T-helper 2 cell treated with Interferon-gamma antibody and Interleukin-4, amounts not matched to agents 100 ng/mL and 5 ng/mL, for 36 hours (primary cell): ENCODE measurements at regions not wholly inside any gene's neighbourhood (a gene's known extent, or its start where the extent isn't known, plus 50 kb on each side); places are given as distances from the start of the nearest gene placed in this dataset.

Source experiments
- intact Hi-C: fragments of 100-400 bp; cut with micrococcal nuclease; formaldehyde crosslinking; loops from one replicate; pipeline ENCODE4 v1.15.1; 2023

- intact Hi-C loops, result no loop called here
Observed at GRCh38 chr11:112778091-112778876, 182.9 kb upstream of the NCAM1 start.

DNA sequence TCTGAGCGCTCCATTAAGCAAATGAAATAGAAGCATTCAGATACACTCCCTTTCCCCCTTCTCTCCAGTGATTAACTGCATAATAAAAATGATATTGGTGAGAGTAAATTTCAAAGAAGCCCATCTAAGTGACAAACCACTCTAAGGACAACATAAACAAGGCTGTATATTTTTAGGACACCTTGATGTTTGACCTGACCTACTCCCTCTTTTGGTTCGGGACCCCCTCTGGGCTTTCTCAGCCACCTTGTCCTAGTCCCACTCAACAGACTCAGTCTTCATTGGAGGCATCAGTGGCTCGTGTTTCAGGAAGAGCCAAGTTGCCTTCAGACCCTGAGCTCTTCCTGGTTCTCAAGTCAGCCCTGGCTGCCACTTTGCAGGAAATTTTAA, 182.3 kb upstream of the NCAM1 start:
- intact Hi-C loops, result no loop called here

DNA sequence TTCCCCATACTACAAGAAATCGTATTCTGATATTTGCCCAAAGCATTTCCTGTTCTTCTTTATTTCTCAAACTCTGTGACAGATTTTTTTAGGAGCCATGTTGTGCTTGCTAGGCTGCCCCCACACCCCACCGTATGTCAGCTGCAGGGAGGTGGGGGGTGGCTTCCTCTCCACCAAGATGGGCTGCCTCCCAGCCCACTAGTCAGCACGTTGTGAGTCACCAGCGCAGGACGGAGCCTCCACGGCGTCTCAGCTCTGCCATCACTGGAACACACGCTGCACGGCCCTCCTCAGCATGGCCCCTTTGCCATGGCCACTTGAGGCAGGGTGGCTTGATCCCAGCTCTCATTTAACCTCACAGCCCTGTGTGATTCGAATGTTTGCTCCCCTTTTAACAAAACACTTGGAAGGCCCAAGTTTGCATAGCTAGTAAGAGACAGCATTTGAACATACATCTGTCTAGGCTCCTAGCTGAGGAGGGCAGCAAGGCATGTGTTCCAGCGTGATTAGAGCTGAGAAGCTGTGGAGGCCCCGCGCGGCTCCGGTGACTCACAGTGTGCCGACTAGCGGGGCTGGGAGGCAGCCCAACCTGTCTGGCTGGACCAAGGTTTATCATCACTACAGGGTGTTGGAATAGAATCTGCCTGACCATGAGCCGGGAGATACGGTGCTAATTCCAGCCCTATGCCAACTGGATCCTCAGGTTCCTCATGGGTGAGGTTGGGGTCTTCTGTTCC, 180.7 kb upstream of the NCAM1 start:
- intact Hi-C loops, result no loop called here

DNA sequence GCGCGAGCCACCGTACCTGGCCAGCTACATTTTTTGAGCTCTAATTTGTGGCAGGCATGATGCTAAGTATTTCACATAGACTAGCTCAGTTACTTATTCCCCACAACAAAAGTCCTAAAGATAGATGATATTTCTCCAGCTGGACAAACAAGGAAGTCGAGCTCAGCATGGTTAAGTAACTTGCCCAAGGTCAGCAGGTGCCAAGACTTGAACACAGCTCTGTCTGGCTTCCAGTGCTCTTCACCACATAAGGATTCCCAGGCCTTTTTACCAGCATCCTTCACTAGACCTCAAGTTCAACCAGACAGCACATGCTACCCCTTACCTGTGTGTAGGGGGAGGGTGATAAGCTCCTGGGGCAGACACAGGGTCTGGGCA, 177.3 kb upstream of the NCAM1 start:
- intact Hi-C loops, result no loop called here

DNA sequence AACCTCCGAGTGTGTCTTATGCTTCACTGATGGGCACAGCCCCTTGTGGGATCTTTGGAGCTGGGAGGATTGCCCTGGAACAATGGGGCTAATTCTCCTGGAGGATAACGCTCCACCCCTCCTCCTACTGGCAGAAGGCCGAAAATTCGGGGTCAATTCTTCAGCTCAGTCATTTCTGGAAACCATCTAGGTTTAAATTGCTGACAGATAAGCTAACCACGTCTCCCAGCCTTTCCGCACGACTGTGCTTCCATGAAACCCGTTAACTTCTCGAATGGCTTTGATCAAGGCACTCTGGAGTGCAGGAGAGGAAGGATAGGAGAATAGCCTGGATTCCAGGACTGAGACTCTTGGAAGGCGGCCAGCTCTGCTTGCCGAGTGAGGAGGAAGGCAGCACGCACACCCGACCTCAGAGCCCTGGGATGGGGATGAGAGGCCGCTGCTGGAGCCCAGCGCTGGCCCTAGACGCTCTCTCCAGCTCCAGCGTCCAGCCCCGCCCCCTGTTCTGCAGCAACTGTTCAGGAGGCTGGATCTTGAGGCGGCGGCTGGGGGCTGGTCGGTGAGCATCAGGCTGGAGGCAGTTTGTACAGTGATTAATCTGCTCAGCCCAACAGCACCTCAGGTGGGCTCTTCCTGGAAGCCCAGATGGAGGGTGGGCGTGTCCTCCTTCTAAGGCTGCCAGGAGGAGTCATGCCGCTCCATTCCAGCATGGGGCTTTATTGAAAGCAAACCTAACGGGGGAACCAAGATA, 176.7 kb upstream of the NCAM1 start:
- intact Hi-C loops, result no loop called here

DNA sequence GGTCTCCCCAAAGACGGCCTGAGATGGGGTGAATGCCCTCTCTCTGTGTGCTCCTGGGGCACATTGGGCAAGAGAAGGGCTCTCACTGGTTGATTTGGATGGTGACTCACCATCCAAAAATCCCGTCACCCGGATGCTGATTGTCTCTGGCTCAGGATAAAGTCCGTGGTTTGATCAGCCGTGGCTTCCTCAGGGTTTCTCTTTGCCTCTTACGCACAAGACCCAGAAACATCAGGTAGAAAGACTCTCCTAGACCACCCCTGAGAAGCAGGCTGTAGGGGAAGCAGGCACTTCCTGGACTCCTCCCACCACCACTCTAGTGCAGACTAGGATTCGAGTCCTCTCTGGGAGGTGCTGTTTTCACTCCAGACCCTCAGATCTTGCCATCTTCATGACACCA, 176.1 kb upstream of the NCAM1 start:
- intact Hi-C loops, result no loop called here

- intact Hi-C loops, result no loop called here
Observed at GRCh38 chr11:112785719-112786118, 175.5 kb upstream of the NCAM1 start.

- intact Hi-C loops, result no loop called here
Observed at GRCh38 chr11:112786196-112786595, 175.0 kb upstream of the NCAM1 start.

DNA sequence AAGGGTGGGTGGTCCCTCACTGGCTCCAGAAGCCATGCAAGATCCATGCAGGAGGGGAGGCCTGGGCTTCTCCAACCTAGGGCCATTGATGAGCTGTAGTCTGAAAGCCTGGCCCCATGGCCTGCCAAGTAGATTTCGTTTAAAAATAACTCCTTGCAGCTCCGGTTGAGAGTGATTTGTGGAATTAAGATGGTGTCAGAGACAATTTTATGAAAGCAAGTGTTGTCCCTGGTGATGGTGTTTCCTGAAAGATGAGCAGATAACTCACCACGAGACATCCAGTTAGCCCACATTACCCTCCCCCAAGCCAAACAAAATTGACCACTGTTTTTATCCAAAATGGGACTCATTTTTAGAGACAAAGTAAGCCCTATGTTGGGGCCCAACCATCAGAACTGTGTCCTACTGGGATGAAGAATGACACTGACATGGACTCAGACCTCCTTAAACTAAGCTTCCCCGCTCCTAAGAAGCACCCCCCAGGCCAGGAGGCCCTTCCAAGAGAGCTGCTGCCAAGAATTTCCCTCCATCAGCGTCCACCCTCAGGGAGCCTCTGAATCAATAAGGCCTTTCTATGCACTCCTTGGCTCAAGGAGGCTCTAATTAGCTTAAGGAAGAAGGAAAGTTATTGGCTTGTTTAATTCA, 174.2 kb upstream of the NCAM1 start:
- intact Hi-C loops, result no loop called here

DNA sequence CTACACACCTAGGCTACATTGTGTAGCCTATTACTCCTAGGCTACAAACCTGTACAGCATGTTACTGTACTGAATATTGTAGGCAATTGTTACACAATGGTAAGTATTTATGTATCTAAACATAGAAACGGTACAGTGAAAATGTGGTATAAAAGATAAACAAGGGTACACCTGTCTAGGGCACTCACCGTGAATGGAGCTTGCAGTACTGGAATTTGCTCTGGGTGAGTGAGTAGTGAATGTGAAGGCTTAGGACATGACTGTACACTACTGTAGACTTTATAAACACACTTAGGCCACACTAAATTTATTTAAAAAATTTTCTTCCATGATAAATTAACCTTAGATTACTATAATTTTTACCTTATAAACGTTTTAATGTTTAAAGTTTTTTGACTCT, 171.7 kb upstream of the NCAM1 start:
- intact Hi-C loops, result no loop called here

DNA sequence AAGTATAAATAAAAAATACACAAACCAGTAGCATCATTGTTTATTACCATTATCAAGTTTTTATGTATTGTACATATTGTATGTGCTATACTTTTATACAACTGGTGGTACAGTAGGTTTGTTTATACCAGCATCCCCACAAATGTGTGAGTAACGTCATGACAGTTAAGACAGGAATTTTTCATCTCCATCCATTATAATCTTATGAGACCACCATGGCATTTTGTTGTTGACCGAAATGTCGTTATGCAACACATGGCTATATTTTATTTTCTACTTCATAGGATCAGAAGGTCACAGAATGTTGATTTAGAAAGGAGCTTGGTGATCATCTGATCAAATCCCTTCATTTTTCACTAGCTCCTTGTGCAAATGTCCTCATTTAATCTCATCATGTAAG, 170.9 kb upstream of the NCAM1 start:
- intact Hi-C loops, result no loop called here

DNA sequence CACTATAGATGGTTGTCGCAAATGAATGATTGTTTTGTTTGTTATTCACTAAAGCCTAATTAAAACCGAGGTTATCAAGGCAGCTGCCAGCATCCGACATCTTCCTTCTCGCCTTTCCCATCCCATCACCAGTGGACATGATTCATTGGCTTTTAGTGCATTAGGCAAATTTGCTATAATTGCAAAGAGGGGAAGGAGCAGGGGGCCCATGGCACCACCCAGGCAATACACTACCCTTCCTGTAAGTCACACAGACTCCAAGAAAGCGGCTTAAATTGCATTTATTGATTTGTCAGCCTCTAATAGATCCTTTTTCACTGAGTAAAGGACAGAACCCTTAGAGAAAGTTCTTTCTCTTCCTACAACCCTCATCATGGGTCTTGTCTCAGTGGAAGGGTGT, 169.2 kb upstream of the NCAM1 start:
- intact Hi-C loops, result no loop called here

- intact Hi-C loops, result no loop called here
Observed at GRCh38 chr11:112793416-112793815, 167.8 kb upstream of the NCAM1 start.

DNA sequence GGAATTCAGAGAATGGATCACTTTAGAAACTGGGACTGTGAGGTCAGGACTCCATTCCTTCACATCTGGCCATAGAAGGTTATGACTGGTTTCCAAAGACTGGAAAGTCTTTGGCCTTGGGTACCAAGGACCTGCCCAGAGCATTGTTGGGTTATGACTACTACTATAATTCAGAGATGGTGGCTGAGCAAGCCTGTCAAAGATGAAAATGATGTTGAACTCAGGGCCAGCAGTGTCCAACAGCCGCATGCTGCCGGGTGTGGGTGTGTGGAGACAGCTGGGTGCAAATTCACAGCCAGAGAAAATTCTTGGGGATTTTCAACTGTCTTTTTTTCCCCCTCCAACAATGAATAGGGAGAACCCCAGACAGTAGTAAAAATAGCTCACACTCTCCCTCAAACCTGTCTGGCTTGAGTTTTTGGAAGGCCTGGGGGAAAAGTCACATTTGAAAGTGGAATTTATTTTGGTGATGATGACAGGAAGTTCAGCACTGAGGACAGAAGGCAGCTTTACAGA, 166.8 kb upstream of the NCAM1 start:
- intact Hi-C loops, result loop anchor here (2.0 kb wide), 1 partner anchor 576 kb away; no protein-coding TSS in a partner anchor

- intact Hi-C loops, result loop anchor here (1.0 to 2.0 kb wide), 2 partner anchors 207 to 576 kb away; no protein-coding TSS in a partner anchor
Observed at GRCh38 chr11:112795142-112795815, 165.9 kb upstream of the NCAM1 start.

- intact Hi-C loops, result loop anchor here (1.0 to 2.0 kb wide), 2 partner anchors 208 to 577 kb away; no protein-coding TSS in a partner anchor
Observed at GRCh38 chr11:112795911-112796649, 165.1 kb upstream of the NCAM1 start.

DNA sequence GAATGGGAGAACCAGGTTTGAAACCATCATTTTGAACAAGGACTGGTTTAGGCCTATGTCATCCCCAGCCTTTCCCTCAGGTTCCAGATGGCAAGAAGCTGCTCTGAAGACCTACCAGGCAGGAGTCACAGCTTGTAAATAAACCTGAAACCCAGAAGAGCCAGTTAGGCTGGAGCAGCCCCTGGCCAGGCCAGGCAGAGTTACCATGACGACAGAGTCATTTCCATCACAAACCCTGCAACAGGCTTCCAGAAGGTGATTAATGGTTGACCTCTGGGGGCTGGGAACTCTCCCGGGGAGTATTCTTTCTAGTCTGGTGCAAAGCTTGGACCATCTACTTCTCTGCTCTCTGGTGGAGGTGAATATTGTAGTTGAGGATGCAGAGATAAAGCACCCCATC, 164.1 kb upstream of the NCAM1 start:
- intact Hi-C loops, result no loop called here

- intact Hi-C loops, result loop anchor here (2.0 kb wide), 1 partner anchor 491 kb away; no protein-coding TSS in a partner anchor
Observed at GRCh38 chr11:112797648-112798293, 163.4 kb upstream of the NCAM1 start.

GRCh38 chr11:112801025-112801816, 160.0 kb upstream of the NCAM1 start:
- intact Hi-C loops, result no loop called here
